PFSK-1 (cell line): ENCODE measurements at regions not wholly inside any gene's neighbourhood (a gene's known extent, or its start where the extent isn't known, plus 50 kb on each side); places are given as distances from the start of the nearest gene placed in this dataset.

Source experiments
- REST ChIP-seq, 2 experiments: IDR thresholded peaks; 2 replicates each; pipeline versions ENCODE4 v1.6.1 to v1.8.0; 2011 to 2012; ENCODE audit warnings: low read depth in 2 of 2, low read length in 2 of 2, control low read depth in 1 of 2, inconsistent platforms in 1 of 2, mild to moderate bottlenecking in 1 of 2, moderate library complexity in 1 of 2; ENCODE audit not compliant: insufficient read depth in 1 of 2
- TAF1 ChIP-seq: IDR thresholded peaks from 2 replicates; pipeline ENCODE4 v1.6.1; 2012; ENCODE audit warnings: low read length, control low read depth, borderline replicate concordance; ENCODE audit not compliant: insufficient read depth

- TF ChIP-seq TAF1, result no peak
- TF ChIP-seq REST (IDR thresholded peaks at IDR 0.05; ENCODE audit: insufficient read depth in 1 of 2, low read depth in 2 of 2, low read length in 2 of 2), result no peak
Measured at GRCh38 chrX:20488473-20488872, 221.8 kb upstream of the RPS6KA3 start.
